RWPE1 (cell line): ENCODE measurements at regions not wholly inside any gene's neighbourhood (a gene's known extent, or its start where the extent isn't known, plus 50 kb on each side); places are given as distances from the start of the nearest gene placed in this dataset.
"Not testable (repeated sequence)": the region's sequence is repeated elsewhere in the genome, so short reads cannot be mapped to it uniquely, and the experiment has no call there.

ENCODE experiments used
- CTCF ChIA-PET: fragments of 350-600 bp; sonication (Branson Sonifier 250); formaldehyde crosslinking; extraction: SDS; loops from one replicate; lab custom pipeline; 2021; lab: Yijun Ruan, JAX
- POLR2A ChIA-PET: fragments of 400-600 bp; formaldehyde crosslinking; extraction: SDS; loops from one replicate; lab custom pipeline; 2020; ENCODE audit warnings: antibody characterized with exemption; ENCODE audit not compliant: low non-redundant PET; lab: Yijun Ruan, JAX
- DNase-seq: peaks from one replicate; pipeline ENCODE4 v3.0.0; 2012; ENCODE audit warnings: low spot score
- H3K27ac ChIP-seq: fragments of 450-650 bp; 2 replicates; pipeline ENCODE4 v1.5.1; 2017
- CTCF ChIP-seq: fragments of 450-650 bp; conservative IDR thresholded peaks from 2 replicates; pipeline ENCODE4 v1.5.1; 2017; ENCODE audit warnings: low read depth, mild to moderate bottlenecking

DNA sequence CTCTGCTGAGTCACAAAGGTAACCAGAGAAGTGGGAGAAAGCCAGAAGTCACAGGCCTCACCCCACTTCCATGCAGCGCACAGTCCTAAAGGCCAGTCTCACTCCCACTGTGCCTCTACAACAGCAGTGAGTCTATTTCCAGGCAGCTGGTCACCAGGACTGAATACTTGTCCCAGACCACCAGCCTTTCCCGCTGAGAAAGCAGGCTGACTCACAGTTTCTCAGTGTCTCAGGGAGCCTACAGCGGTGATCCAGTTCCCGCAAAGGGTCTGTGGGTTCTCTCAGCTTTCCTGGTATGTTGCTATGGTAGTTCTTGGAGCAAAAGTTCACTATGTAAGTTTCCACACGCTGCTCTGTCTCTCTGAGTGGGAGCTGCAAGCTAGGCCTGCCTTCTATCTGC, 622.5 kb downstream of the RNF144A start:
- no peak for TF ChIP-seq CTCF
- no peak for DNase-seq
- CTCF ChIA-PET: interaction anchor here (0.6 kb wide), 1 partner anchor 28 kb away, joined by 3 read pairs; no protein-coding TSS in a partner anchor
- POLR2A ChIA-PET: no interaction called here
- H3K27ac ChIP-seq: no peak overlapping the region

DNA sequence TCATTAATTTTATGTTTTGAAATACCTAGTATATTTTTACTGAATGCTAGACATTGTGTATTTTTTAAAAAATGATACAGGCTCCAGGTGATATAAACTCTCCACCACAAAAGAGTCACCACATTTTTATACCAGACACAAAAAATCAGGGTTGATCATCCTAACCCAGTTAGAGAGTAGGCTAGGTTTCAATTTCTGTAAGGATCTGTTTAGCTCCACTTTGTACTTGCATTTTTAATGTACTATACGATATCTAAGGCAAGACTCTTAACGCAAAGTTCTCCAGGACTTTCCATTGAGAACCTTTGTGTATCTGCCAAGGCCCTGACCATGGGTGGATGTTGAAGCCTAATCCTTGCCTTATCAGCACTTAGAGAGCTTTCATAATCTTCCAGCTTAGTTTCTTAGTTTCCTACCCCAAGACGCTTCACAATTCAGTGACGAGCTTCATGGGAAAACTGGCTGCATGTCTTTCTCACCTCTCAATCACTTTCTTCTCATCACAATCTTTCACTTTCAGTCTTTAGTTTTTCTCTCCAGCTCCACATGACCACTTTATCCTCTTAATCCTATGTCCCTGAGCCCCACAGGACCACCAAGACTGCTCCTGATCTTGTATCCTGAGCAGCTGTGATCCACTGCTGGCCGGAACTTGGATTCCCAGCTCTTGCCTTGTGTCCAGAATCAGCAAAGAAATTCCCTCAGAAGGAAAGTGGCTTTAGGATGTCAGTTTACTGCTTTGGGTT, 635.8 kb downstream of the RNF144A start:
- ChIA-PET POLR2A (no interaction called here), CTCF (interaction anchor here (0.6 kb wide), 2 partner anchors 11 to 623 kb away, joined by 3 read pairs; no protein-coding TSS in a partner anchor)
- DNase-seq: no peak
- H3K27ac ChIP-seq: no peak overlapping the region
- TF ChIP-seq CTCF: no peak

- POLR2A ChIA-PET: no interaction called here
- CTCF ChIA-PET: no interaction called here
- no peak for DNase-seq
- TF ChIP-seq CTCF: no peak
- H3K27ac ChIP-seq: no peak overlapping the region
Observed at GRCh38 chr2:7555260-7555659, 638.0 kb downstream of the RNF144A start.

GRCh38 chr2:7557376-7557775, 640.2 kb downstream of the RNF144A start:
- no peak for DNase-seq
- no peak for TF ChIP-seq CTCF
- H3K27ac ChIP-seq: no peak overlapping the region
- ChIA-PET CTCF (no interaction called here), POLR2A (no interaction called here)

DNA sequence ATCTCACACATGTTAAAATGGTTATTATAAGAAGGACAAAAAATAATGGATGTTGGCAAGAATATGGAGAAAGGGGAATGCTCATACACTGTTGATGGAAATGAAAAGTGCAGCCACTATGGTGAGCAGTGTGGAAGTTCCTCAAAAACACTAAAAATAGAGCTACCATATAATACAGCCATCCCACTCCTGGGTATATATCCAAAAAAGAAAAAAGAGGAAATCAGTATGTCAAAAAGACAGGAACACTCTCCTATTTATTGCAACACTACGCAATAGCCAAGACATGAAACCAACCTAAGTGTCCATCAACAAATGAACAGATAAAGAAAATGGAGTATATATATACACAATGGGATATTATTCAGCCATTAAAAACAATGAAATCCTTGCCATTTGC, 642.6 kb downstream of the RNF144A start:
- ChIA-PET POLR2A (no interaction called here), CTCF (interaction anchor here (0.6 kb wide), 1 partner anchor 433 kb away, joined by 5 read pairs; no protein-coding TSS in a partner anchor)
- TF ChIP-seq CTCF: no peak
- H3K27ac ChIP-seq: no peak overlapping the region
- DNase-seq: no peak

DNA sequence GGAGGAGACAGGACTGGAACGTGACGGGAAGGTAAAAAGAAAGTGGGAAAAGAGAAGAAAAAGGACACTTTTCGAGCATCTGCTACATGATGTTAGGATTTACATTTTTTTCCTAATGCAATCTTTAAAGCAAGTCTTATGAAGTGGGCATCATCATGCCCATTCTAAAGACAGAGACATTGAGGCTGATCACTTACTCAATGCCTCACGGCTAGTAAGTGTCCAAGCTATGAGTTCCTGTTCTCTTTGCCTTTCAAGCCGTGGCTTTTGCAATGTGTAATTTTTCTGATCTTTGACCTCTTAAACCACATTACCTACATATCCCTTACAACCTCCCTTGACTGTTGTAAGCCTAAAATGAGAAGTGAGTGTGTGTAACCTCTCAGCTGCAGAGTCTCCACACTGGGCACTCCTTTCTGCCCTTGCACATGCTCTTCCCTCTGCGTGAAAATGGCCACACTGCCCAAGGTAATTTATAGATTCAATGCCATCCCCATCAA, 649.2 kb downstream of the RNF144A start:
- ChIA-PET CTCF (interaction anchor here (0.6 kb wide), 1 partner anchor 108 kb away, joined by 3 read pairs; no protein-coding TSS in a partner anchor), POLR2A (no interaction called here)
- DNase-seq: no peak
- no peak for TF ChIP-seq CTCF
- H3K27ac ChIP-seq: no peak overlapping the region

- DNase-seq, POLR2A ChIA-PET, H3K27ac ChIP-seq: not testable (repeated sequence)
- CTCF ChIA-PET: interaction anchor here (0.5 to 0.6 kb wide), 2 partner anchors 28 to 107 kb away, joined by 3 read pairs; no protein-coding TSS in a partner anchor
Observed at GRCh38 chr2:7567116-7567515, 649.9 kb downstream of the RNF144A start.
